NCI-H1417 treated with DMSO at 0.1 percent for 48 hours (cell line): ENCODE measurements at regions not wholly inside any gene's neighbourhood (a gene's known extent, or its start where the extent isn't known, plus 50 kb on each side); places are given as distances from the start of the nearest gene placed in this dataset.
"Not testable (repeated sequence)": the region's sequence is repeated elsewhere in the genome, so short reads cannot be mapped to it uniquely, and the experiment has no call there.

Experiments used
- DNase-seq: peaks from one replicate; lab custom pipeline; 2025; lab: John Stamatoyannopoulos, UW

DNA sequence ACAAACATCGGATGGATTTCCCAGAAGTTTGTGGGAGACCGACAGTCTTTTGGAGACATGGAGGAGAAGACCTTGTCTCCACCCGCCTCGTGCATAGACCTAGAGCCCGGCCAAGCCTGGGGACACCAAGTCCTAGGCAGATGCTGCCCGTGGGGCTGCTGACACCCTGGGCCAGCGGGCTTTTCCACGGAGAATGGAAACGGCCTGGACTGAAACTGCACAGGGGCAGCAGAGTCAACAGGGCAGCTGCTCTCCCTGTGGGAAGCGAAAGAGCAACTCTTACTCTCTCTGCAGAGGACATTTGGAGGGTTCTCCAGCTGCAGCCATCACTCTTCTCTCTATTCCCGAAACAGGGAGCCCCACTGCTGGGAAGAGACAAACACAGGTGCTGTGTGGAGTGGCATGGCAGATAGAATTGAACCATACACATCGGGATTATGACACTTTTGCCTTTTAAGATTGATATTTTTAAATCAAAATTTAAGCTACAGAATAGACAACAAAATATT is 401.2 kb downstream of the THBS2 start:
- no peak for DNase-seq

GRCh38 chr6:168851460-168852375 is 401.9 kb downstream of the THBS2 start:
- DNase-seq, result no peak

DNA sequence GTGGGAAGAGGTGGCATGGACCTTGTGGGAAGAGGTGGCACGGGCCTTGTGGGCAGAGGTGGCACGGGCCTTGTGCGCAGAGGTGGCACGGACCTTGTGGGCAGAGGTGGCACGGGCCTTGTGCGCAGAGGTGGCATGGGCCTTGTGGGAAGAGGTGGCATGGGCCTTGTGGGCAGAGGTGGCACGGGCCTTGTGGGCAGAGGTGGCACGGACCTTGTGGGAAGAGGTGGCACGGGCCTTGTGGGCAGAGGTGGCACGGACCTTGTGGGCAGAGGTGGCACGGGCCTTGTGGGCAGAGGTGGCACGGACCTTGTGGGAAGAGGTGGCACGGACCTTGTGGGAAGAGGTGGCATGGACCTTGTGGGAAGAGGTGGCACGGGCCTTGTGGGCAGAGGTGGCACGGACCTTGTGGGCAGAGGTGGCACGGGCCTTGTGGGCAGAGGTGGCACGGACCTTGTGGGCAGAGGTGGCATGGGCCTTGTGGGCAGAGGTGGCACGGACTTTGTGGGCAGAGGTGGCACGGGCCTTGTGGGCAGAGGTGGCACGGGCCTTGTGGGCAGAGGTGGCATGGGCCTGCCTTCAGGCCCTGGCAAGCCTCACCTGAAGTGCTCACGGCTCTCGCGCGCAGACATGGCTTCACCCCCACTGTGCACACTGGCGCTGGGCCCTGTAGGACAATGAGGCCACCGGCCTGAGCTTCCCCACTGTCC is 403.5 kb downstream of the THBS2 start:
- DNase-seq, result not testable (repeated sequence)

- no peak for DNase-seq
Measured at GRCh38 chr6:168849459-168849858, 404.2 kb downstream of the THBS2 start.

- no peak for DNase-seq
Measured at GRCh38 chr6:168848797-168849196, 404.8 kb downstream of the THBS2 start.

GRCh38 chr6:168844821-168845609 is 404.0 kb downstream of the SMOC2 start:
- no peak for DNase-seq

- DNase-seq, result not testable (repeated sequence)
Measured at GRCh38 chr6:168842632-168843212, 401.7 kb downstream of the SMOC2 start.

DNA sequence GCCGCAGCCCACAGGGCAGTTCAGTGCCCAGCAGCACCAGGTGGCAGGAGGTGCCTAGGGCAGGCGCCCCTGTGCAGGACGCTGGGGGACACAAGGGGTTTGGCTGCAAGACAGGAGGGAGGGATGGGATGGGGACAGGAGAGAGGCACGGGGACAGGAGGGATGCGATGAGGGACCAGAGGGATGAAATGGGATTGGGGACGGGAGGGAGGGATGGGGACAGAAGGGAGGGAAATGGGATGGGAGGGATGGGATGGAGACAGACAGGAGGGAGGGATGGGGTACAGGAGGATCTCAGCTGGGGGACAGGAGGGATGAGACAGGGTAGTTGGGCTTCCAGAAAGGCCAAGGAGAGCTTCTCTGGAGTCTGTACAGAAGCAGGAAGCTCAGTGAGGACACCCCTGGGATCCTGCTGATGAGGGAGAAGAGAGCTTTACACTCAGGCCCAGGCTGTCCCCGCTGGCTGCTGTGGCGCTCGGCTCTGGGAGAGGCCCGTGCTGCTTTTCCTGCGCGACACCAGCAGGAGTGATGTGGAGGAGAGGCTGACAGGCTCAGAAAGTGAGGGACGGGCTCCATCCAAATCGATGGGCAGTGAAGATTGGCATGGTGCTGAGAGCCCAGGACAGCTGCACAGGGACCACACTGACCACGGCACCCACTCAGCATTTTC is 400.8 kb downstream of the SMOC2 start:
- DNase-seq, result no peak

- not testable (repeated sequence) for DNase-seq
Measured at GRCh38 chr6:168840932-168841331, 399.9 kb downstream of the SMOC2 start.

GRCh38 chr6:168840299-168840698 is 399.3 kb downstream of the SMOC2 start:
- not testable (repeated sequence) for DNase-seq

DNA sequence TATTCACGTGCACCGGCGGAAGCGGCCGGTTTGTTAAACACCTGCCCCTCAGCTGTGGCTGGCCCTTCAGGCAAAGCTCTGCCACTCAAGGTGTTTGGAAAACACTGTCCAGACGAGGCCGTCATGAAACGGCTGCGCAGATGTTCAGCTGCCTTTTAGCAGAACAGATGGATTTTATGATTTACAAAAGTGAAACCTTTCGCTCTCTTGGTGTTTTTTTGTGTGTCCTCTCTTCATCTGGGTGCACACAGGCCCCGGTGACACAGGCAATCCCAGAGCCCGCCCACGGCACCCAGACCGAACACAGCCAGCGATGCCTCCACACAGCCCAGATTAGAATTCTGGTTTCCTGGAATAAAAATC is 397.0 kb downstream of the SMOC2 start:
- DNase-seq, result peak; percentile 61

DNA sequence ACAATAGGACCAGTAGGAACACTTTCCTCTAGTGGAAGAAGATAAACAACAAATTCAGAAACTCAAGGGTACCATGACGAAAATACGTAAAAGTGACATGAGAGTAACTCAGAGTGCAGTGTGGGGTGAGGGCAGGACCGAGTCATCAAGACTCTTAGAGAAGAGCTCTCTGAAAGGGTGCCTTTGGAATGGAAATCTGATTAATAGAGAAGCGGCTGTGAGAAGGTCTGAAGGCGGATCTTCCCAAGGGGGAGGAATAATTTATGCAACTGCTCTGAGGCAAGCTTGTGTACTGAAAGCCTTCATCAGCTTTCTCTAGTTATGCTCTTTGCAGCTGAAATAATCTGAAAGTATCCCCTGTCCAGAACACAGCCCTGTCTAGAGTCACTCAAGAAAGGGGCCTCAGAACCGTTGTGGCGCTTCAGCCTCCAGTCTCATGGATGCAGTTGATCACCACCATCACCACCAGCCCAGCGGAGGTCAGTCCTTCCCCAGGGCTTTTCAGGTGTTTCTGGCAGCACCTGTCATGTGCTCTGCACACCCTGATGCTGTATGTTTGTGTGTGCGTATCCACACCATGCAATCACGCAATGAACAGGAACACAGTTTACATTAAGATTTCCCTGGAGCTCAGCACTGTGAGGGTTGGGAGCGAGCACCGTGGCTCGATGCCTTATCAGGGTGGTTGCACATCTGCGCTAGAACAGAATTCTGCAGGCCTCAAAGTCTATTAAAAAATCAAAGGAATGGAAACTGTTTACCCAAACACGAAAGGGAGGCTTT is 396.5 kb downstream of the SMOC2 start:
- no peak for DNase-seq

DNA sequence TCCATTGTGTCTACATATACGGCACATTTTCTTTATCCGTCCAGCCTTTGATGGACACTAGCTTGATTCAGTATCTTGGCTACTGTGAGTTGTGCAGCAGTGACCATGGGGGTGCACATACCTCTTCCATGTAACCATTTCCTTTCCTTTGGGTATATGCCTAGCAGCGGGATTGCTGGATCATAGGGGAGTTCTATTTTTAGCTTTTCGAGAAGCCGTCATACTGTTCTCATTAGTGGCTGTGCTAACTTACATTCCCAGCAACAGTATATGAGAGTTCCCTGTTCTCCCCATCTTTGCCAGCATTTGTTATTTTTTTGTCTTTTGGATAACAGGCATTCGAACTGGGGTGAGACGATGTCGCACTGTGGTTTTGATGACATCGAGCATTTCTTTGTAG is 395.0 kb downstream of the SMOC2 start:
- DNase-seq, result no peak

DNA sequence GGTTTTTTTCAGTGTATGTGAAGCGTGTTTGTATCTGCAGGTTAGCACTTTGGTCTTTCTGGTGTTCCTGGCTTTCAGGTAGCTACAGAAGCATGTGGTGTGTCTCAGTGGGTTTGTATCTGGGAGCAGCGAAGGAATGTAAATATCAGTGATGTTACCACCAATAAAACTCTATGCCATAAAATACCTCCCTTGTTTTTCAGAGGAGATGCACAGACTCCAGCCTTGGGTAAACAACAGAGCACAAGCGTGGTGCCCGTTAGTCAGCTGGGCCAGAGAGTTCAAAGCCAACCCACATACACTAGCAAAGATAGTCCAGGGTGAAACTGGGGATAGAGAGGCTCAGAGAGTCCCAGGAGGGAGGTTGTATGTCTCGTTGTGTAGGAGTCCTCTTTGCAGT is 393.8 kb downstream of the SMOC2 start:
- DNase-seq, result no peak

DNA sequence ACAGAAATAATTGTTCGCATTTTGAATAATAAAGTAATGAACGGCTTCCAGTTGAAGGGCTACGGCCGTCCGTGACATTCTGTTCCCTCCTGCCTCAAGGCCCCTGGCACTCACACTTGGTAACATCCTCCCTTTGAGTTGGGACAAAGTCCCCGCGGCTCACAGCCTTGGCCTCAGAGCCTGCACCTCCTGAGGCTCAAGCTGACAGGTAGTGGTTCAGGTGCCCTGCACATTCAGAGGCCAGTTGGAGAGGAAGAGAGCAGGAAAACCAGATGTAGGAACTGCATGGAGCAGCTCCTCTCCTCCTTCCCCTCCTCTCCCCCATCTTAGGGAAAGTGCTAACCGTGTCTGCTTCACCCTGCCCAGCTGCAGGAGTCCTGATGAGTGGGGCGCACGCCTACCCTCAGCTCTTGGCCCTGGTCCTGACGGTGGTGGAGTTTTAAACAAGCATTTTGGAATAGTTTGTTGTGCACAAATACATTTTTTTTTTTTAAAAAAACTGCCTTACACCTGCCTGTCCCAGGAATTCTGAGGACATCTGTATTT is 393.1 kb downstream of the SMOC2 start:
- DNase-seq, result no peak

DNA sequence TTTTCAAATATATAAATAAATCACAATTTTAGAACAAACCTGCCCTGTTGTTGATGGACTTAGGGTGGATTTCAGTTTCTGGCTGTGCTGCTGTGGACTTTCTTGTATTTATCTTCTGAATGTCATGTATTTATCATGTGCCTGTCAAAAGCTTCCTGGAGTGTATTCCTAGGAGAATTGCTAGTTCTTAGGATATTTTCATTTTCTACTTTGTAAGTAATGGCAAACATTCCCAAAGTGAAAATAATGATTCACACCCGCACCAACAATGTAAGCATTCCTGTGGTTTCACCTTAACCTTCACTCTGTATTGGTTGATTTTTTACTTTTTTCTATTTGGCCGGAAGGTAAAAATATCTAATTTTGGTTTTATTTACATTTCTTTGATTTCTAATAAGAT is 387.8 kb downstream of the SMOC2 start:
- no peak for DNase-seq

DNA sequence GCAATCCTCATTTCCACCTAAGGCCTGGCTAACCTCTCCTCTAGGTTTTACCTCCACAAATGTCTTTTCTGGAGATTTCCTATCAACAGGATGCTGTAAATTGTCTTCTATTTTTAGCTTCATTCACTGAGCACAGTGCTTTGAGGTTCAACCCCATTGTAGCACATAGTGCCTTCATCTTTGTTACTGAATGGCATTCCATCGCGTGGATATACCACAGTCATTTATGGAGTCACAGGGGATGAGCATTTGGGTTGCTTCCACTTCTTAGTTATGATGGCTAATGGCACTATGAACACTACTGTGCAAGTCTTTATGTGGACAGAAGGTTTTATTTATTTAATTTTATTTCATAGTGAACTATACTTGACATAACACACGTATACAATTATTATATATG is 387.1 kb downstream of the SMOC2 start:
- DNase-seq, result no peak

DNA sequence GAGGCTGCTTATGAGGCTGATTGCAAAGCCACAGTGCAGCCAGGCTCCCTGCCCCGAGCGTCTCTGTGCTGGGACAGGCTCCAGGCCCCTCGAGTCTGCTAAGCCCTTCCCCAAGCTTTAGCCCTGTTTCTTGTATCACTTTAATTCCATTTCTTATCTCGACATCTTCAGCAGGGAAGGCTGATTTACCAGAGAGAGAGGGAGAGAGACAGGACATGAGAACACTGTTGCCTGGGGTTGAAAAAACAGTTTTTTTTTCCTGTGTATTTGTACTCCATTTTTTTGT is 386.5 kb downstream of the SMOC2 start:
- DNase-seq, result no peak

DNA sequence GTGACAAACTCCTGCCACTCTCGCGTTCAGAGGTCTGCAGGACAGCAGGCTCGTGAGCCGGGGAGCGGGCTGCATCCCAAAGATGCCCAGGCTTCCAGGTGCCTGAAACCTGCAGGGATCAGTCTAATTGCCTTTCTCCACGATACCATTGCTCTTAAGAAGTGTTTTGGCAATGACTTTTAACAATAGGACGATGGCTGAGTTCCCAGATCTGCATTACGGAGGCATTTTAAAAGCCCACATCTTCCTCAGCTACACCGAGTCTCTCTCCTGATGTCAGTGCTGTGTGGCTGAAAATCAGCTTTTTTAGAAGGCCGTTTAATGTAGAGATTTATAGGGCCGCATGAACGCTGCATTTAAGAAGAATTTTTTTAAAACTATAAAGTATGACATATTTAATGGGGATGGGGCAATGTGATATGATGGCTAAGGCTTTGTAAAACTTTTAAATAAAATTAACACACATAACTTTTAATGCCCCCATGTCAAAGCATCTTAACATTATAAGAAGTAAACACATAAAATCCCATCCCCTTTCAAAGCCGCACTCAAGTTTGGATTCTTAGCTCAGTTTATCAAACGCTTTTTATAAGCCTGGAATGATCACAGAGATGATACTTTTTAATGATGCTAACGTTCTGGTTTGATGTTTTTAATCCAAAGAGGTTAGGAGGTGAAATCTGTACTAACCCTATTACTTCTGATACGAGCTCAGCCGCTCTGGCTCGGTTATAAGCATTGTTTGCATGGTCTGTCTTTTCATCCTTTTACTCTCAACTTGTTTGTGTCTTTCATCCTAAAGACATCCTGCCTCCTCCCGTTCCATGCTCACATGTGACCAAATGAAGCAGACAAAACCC is 386.0 kb downstream of the SMOC2 start:
- DNase-seq, result no peak

GRCh38 chr6:168826078-168826390 is 385.1 kb downstream of the SMOC2 start:
- DNase-seq, result no peak
